NOMO-1 (cell line): ENCODE measurements at regions not wholly inside any gene's neighbourhood (a gene's known extent, or its start where the extent isn't known, plus 50 kb on each side); places are given as distances from the start of the nearest gene placed in this dataset.

Experiments
- DNase-seq, 2 experiments: peaks; one replicate each; lab custom pipeline; 2025; ENCODE audit not compliant: unreplicated experiment in 2 of 2; lab: John Stamatoyannopoulos, UW

GRCh38 chr4:189053621-189054020 is 887.1 kb upstream of the FRG1 start:
- no peak for DNase-seq

- DNase-seq, result no peak
Observed at GRCh38 chr4:189060104-189060503, 880.6 kb upstream of the FRG1 start.

GRCh38 chr4:189062047-189062820 is 878.4 kb upstream of the FRG1 start:
- DNase-seq, result no peak

GRCh38 chr4:189069772-189070171 is 870.9 kb upstream of the FRG1 start:
- no peak for DNase-seq

GRCh38 chr4:189071241-189071640 is 869.4 kb upstream of the FRG1 start:
- no peak for DNase-seq

- no peak for DNase-seq
Observed at GRCh38 chr4:189073739-189074138, 866.9 kb upstream of the FRG1 start.

- DNase-seq, result no peak
Observed at GRCh38 chr4:189081826-189082225, 858.8 kb upstream of the FRG1 start.

- DNase-seq, result no peak
Observed at GRCh38 chr4:189083769-189084168, 856.9 kb upstream of the FRG1 start.

- no peak for DNase-seq
Observed at GRCh38 chr4:189084671-189085070, 856.0 kb upstream of the FRG1 start.

- no peak for DNase-seq
Observed at GRCh38 chr4:189087971-189088370, 852.7 kb upstream of the FRG1 start.

- no peak for DNase-seq
Observed at GRCh38 chr4:189088780-189089179, 851.9 kb upstream of the FRG1 start.

GRCh38 chr4:189090174-189090814 is 850.4 kb upstream of the FRG1 start:
- no peak for DNase-seq

GRCh38 chr4:189092581-189092980 is 848.1 kb upstream of the FRG1 start:
- DNase-seq, result no peak

- DNase-seq, result no peak
Observed at GRCh38 chr4:189096108-189096507, 844.6 kb upstream of the FRG1 start.

- no peak for DNase-seq
Observed at GRCh38 chr4:189096717-189097116, 844.0 kb upstream of the FRG1 start.

GRCh38 chr4:189098932-189099696 is 841.6 kb upstream of the FRG1 start:
- no peak for DNase-seq

- no peak for DNase-seq
Observed at GRCh38 chr4:189113389-189113888, 827.2 kb upstream of the FRG1 start.

GRCh38 chr4:189117426-189117825 is 823.2 kb upstream of the FRG1 start:
- DNase-seq, result no peak

GRCh38 chr4:189121336-189121735 is 819.3 kb upstream of the FRG1 start:
- DNase-seq, result no peak

- no peak for DNase-seq
Observed at GRCh38 chr4:189124149-189124758, 816.4 kb upstream of the FRG1 start.

- DNase-seq, result no peak
Observed at GRCh38 chr4:189124791-189125190, 815.9 kb upstream of the FRG1 start.
